ENCODE measurements at regions not wholly inside any gene's neighbourhood (a gene's known extent, or its start where the extent isn't known, plus 50 kb on each side); places are given as distances from the start of the nearest gene placed in this dataset.

DNA sequence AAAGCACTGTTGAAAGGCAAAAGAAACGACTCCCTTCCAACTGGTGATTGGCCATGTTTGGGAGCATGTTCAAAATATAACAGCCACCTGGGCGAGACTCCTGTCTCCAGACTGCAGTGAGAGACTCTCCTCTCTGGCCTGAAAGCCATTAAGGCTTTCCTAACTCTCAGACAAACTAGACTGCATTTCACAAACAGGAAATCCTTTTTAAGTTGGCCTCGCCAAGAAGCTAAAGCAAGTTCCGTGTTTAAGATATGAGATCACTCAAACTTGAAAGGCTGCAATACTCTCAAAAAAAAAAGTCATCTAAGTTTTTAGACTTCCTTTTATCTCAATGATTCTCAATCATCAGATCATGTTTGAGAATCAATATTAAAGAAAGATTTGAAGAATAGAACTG lies 117.0 kb downstream of the TFAP2A start:
- H3K4me3 ChIP-seq (replicated peaks in 1 of 3), result no peak overlapping the region
- H3K4me1 ChIP-seq, result no peaks in the 10 kb centered on the region
- no peaks in the 10 kb centered on the region for H3K27me3 ChIP-seq
- DNase-seq, result no peak
- intact Hi-C loops (cut with DNase I), result no loop called here
- H3K9me3 ChIP-seq, result no peaks in the 10 kb centered on the region
- H3K36me3 ChIP-seq, result no peaks in the 10 kb centered on the region
- 54 to 61% methylated on average over 4 of the region's 4 CpGs for WGBS, 2 donors
- no peak overlapping the region for H3K27ac ChIP-seq
- TF ChIP-seq POLR2A (IDR thresholded peaks at IDR 0.05), result no peak
- TF ChIP-seq, protein P1, sequence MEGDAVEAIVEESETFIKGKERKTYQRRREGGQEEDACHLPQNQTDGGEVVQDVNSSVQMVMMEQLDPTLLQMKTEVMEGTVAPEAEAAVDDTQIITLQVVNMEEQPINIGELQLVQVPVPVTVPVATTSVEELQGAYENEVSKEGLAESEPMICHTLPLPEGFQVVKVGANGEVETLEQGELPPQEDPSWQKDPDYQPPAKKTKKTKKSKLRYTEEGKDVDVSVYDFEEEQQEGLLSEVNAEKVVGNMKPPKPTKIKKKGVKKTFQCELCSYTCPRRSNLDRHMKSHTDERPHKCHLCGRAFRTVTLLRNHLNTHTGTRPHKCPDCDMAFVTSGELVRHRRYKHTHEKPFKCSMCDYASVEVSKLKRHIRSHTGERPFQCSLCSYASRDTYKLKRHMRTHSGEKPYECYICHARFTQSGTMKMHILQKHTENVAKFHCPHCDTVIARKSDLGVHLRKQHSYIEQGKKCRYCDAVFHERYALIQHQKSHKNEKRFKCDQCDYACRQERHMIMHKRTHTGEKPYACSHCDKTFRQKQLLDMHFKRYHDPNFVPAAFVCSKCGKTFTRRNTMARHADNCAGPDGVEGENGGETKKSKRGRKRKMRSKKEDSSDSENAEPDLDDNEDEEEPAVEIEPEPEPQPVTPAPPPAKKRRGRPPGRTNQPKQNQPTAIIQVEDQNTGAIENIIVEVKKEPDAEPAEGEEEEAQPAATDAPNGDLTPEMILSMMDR (IDR thresholded peaks at IDR 0.05), result no peak

DNA sequence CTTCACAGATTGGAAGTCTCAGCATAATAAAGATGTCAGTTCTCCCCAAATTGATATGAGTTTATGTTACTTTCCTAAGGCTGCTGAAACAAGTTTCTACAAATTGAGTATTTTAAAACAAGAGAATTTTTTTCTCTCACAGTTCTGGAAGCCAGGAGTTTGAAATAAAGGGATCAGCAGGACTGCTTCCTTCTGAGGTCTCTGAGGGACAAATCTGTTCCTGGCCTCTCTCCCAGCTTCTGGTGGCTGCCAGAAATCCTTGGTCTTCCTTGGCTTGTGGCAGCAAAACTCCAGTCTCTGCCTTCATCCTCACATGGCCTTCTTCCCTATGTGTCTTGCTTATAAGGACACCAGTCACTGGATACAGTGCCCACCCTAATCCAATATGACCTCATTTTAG lies 136.1 kb downstream of the TFAP2A start:
- Histone ChIP-seq H3K4me1 (no peaks in the 10 kb centered on the region), H3K27ac (no peak overlapping the region), H3K4me3 (replicated peaks in 1 of 3) (no peak overlapping the region), H3K9me3 (no peaks in the 10 kb centered on the region), H3K27me3 (no peaks in the 10 kb centered on the region), H3K36me3 (no peaks in the 10 kb centered on the region)
- intact Hi-C loops (cut with DNase I), result no loop called here
- TF ChIP-seq, protein P1 (IDR thresholded peaks at IDR 0.05), result no peak
- no peak for TF ChIP-seq POLR2A (IDR thresholded peaks at IDR 0.05)
- no peak for DNase-seq

DNA sequence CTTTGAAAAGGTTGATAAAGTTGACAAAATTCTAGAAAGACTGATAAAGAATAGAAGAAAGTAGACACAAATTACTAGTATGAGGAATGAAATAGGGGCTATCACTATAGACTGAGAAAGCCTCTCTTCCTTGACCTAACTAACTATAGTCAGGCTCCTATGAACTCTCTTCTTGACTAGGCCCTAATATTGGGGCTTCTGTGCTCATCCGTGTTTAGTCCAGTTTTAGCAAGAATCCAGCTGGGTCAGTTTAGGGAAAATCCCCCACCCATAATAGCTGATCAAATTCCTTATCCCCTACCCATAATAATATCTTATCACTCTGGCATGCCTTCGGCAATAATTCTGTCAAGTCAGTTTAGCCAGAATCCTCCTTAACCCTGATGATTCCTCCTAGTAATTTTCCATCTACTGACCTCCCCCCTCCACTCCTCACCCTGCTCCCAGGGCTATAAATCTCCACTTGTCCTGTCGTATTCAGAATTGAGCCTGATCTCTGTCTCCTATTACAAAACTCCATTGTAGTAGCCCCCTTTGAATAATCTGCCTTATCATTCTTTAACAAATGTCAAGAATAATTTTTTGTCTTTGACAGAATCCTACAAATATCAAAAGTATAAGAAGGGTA lies 138.1 kb downstream of the TFAP2A start:
- H3K27ac ChIP-seq, result no peak overlapping the region
- no peaks in the 10 kb centered on the region for H3K4me1 ChIP-seq
- intact Hi-C loops (cut with DNase I), result no loop called here
- H3K4me3 ChIP-seq (replicated peaks in 1 of 3), result no peak overlapping the region
- no peaks in the 10 kb centered on the region for H3K27me3 ChIP-seq
- no peak for DNase-seq
- no peaks in the 10 kb centered on the region for H3K9me3 ChIP-seq
- 81 to 83% methylated on average over 3 of the region's 3 CpGs for WGBS, 2 donors
- TF ChIP-seq, protein P1 (IDR thresholded peaks at IDR 0.05), result no peak
- TF ChIP-seq POLR2A (IDR thresholded peaks at IDR 0.05), result no peak
- H3K36me3 ChIP-seq, result no peaks in the 10 kb centered on the region

DNA sequence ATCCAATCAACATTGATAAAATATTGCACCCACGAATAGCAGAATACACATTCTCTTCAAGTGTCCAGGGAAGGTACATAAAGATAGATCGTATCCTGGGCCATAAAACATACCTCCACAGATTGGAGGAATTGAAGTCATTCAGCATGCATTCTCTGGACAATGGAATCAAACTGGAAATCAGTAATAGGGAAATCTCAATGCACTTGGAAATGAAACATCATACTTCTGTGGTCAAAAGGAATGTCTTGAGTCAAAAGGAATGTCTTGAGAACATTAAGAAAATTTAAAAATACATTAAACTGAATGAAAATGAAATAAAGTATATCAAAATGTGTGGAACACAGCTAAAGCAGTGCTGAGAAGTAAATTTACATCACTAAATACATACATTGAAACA lies 138.8 kb downstream of the TFAP2A start:
- intact Hi-C loops (cut with DNase I), result no loop called here
- Histone ChIP-seq H3K27me3 (no peaks in the 10 kb centered on the region), H3K36me3 (no peaks in the 10 kb centered on the region), H3K4me3 (replicated peaks in 1 of 3) (no peak overlapping the region), H3K9me3 (no peaks in the 10 kb centered on the region), H3K27ac (no peak overlapping the region), H3K4me1 (no peaks in the 10 kb centered on the region)
- TF ChIP-seq, protein P1 (IDR thresholded peaks at IDR 0.05), result no peak
- no peak for TF ChIP-seq POLR2A (IDR thresholded peaks at IDR 0.05)
- WGBS, 2 donors, result 80 to 88% methylated on average over 2 of the region's 2 CpGs
- no peak for DNase-seq

DNA sequence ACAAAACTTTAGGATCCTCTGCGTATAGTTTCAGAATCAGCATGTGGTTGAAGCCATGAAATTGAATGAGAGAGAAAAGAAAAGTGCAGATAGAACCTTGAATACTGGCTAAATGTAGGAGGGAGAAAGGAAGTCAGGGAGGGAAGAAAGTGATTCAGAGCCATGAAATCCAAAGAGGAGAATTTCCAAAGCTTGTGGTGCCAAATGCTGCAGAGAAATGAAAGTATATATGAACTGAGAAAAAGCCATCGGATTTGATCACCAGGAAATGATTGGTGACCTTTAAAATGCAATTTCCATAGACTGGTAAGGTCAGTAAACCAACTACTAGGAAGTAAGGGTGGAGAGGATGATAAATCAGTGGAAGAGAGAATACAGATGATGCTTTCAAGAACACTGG lies 142.3 kb downstream of the TFAP2A start:
- no peak for DNase-seq
- Histone ChIP-seq H3K4me1 (no peaks in the 10 kb centered on the region), H3K36me3 (no peaks in the 10 kb centered on the region), H3K4me3 (replicated peaks in 1 of 3) (no peak overlapping the region), H3K27ac (no peak overlapping the region), H3K9me3 (no peaks in the 10 kb centered on the region), H3K27me3 (no peaks in the 10 kb centered on the region)
- intact Hi-C loops (cut with DNase I), result no loop called here
- 73 to 76% methylated on average over 2 of the region's 2 CpGs for WGBS, 2 donors
- TF ChIP-seq POLR2A (IDR thresholded peaks at IDR 0.05), result no peak
- TF ChIP-seq, protein P1 (IDR thresholded peaks at IDR 0.05), result no peak
